Liver (tissue), 8 donors: ENCODE measurements at regions not wholly inside any gene's neighbourhood (a gene's known extent, or its start where the extent isn't known, plus 50 kb on each side); places are given as distances from the start of the nearest gene placed in this dataset.

Experiments
- DNase-seq: peaks from one replicate; pipeline ENCODE4 v3.0.0-alpha.2; 2017; ENCODE audit warnings: low spot score
- H3K27ac ChIP-seq, 2 donors: one replicate each; pipeline ENCODE4 v1.7.0; 2013; ENCODE audit warnings: inconsistent platforms in 2 of 2, low read length in 2 of 2, control low read depth in 1 of 2, low read depth in 1 of 2, mild to moderate bottlenecking in 1 of 2
- H3K27me3 ChIP-seq, 4 donors: one replicate each; pipeline versions ENCODE4 v1.6.1 to v1.7.0; 2013; ENCODE audit warnings: low read length in 3 of 4, inconsistent platforms in 1 of 4, mild to moderate bottlenecking in 1 of 4, moderate library complexity in 1 of 4; ENCODE audit not compliant: control insufficient read depth in 4 of 4, insufficient read depth in 4 of 4
- H3K36me3 ChIP-seq, 4 donors: one replicate each; pipeline versions ENCODE4 v1.6.1 to v1.7.0; 2013; ENCODE audit warnings: low read length in 3 of 4, mild to moderate bottlenecking in 3 of 4, low read depth in 1 of 4, moderate library complexity in 1 of 4; ENCODE audit not compliant: control insufficient read depth in 4 of 4, insufficient read depth in 3 of 4
- H3K4me1 ChIP-seq, 4 donors: one replicate each; pipeline versions ENCODE4 v1.6.1 to v1.7.0; 2013; ENCODE audit warnings: low read length in 3 of 4, mild to moderate bottlenecking in 3 of 4, moderate library complexity in 1 of 4; ENCODE audit not compliant: control insufficient read depth in 4 of 4, insufficient read depth in 4 of 4
- H3K4me3 ChIP-seq, 3 donors: one replicate each; pipeline versions ENCODE4 v1.6.1 to v1.7.0; 2013; ENCODE audit warnings: low read length in 3 of 3, control low read depth in 1 of 3, low read depth in 1 of 3, mild to moderate bottlenecking in 1 of 3
- H3K9ac ChIP-seq, 2 donors: one replicate each; pipeline ENCODE4 v1.7.0; 2013; ENCODE audit warnings: low read length in 2 of 2, mild to moderate bottlenecking in 2 of 2, moderate library complexity in 2 of 2, control low read depth in 1 of 2, low read depth in 1 of 2
- H3K9me3 ChIP-seq, 4 donors: one replicate each; pipeline versions ENCODE4 v1.6.1 to v1.7.0; 2013; ENCODE audit warnings: low read length in 3 of 4; ENCODE audit not compliant: control insufficient read depth in 4 of 4
- ATF3 ChIP-seq: IDR thresholded peaks from 2 replicates; pipeline ENCODE4 v1.6.1; 2016; ENCODE audit warnings: antibody characterized with exemption
- FOXA2 ChIP-seq: IDR thresholded peaks from 2 replicates; pipeline ENCODE4 v1.6.1; 2016; ENCODE audit warnings: antibody characterized with exemption
- HNF4G ChIP-seq: IDR thresholded peaks from 2 replicates; pipeline ENCODE4 v1.6.1; 2016; ENCODE audit warnings: antibody characterized with exemption
- JUND ChIP-seq, 2 donors: IDR thresholded peaks; 2 replicates each; pipeline ENCODE4 v1.6.1; 2016; ENCODE audit warnings: antibody characterized with exemption in 2 of 2
- NR2F2 ChIP-seq: IDR thresholded peaks from 2 replicates; pipeline ENCODE4 v1.6.1; 2016; ENCODE audit warnings: antibody characterized with exemption
- RAD21 ChIP-seq, 2 donors: IDR thresholded peaks; 2 replicates each; pipeline ENCODE4 v1.6.1; 2016; ENCODE audit warnings: antibody characterized with exemption in 2 of 2, mild to moderate bottlenecking in 2 of 2
- RXRA ChIP-seq, 2 donors: IDR thresholded peaks; 2 replicates each; pipeline ENCODE4 v1.6.1; 2017 to 2018; ENCODE audit warnings: antibody characterized with exemption in 2 of 2, mild to moderate bottlenecking in 1 of 2
- SP1 ChIP-seq: IDR thresholded peaks from 2 replicates; pipeline ENCODE4 v1.6.1; 2018; ENCODE audit warnings: antibody characterized with exemption, mild to moderate bottlenecking
- TAF1 ChIP-seq: conservative IDR thresholded peaks from 2 replicates; pipeline ENCODE4 v1.6.1; 2016; ENCODE audit warnings: antibody characterized with exemption, mild to moderate bottlenecking
- YY1 ChIP-seq: IDR thresholded peaks from 2 replicates; pipeline ENCODE4 v1.6.1; 2016; ENCODE audit warnings: antibody characterized with exemption, mild to moderate bottlenecking
- WGBS: extraction: QIAGEN DNeasy Blood & Tissue Kit; methylation state at CpG from one replicate; pipeline ENCODE4 v1.1.7; 2013; 5-methylcytosine and 5-hydroxymethylcytosine counted together
- TF ChIP-seq, protein P1 (sequence below): fragments of 150-350 bp; IDR thresholded peaks from 2 replicates; pipeline ENCODE4 v1.5.1; 2017; ENCODE audit warnings: improper control_type of control experiment, low read depth, low read length; ENCODE audit not compliant: missing input control
- TF ChIP-seq, protein P2 (sequence below): IDR thresholded peaks from 2 replicates; pipeline ENCODE4 v1.6.1; 2016; ENCODE audit warnings: antibody characterized with exemption
- TF ChIP-seq, protein P3 (sequence below): IDR thresholded peaks from 2 replicates; pipeline ENCODE4 v1.6.1; 2016; ENCODE audit warnings: antibody characterized with exemption
- TF ChIP-seq, protein P4 (sequence below): IDR thresholded peaks from 2 replicates; pipeline ENCODE4 v1.6.1; 2016; ENCODE audit warnings: antibody characterized with exemption, mild to moderate bottlenecking
- donor health status: healthy.
- donor health status: healthy.
- donor health status: healthy.
- donor health status: healthy.
- donor health status: healthy.

- no peak overlapping the region for H3K9ac ChIP-seq
- no peak for TF ChIP-seq RXRA (IDR thresholded peaks at IDR 0.05)
- TF ChIP-seq, protein P1, sequence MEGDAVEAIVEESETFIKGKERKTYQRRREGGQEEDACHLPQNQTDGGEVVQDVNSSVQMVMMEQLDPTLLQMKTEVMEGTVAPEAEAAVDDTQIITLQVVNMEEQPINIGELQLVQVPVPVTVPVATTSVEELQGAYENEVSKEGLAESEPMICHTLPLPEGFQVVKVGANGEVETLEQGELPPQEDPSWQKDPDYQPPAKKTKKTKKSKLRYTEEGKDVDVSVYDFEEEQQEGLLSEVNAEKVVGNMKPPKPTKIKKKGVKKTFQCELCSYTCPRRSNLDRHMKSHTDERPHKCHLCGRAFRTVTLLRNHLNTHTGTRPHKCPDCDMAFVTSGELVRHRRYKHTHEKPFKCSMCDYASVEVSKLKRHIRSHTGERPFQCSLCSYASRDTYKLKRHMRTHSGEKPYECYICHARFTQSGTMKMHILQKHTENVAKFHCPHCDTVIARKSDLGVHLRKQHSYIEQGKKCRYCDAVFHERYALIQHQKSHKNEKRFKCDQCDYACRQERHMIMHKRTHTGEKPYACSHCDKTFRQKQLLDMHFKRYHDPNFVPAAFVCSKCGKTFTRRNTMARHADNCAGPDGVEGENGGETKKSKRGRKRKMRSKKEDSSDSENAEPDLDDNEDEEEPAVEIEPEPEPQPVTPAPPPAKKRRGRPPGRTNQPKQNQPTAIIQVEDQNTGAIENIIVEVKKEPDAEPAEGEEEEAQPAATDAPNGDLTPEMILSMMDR: no peak
- no peak for TF ChIP-seq YY1
- TF ChIP-seq, protein P2, sequence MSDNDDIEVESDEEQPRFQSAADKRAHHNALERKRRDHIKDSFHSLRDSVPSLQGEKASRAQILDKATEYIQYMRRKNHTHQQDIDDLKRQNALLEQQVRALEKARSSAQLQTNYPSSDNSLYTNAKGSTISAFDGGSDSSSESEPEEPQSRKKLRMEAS: no peak
- TF ChIP-seq ATF3: no peak
- TF ChIP-seq HNF4G: no peak
- TF ChIP-seq SP1: no peak
- no peak for TF ChIP-seq RAD21 (IDR thresholded peaks at IDR 0.05)
- no peak for TF ChIP-seq FOXA2
- no peak for TF ChIP-seq TAF1
- no peak for TF ChIP-seq NR2F2
- H3K4me3 ChIP-seq: no peak overlapping the region
- DNase-seq: no peak
- WGBS: 78% methylated on average over 1 of the region's 1 CpG
- no peaks in the 10 kb centered on the region for H3K9me3 ChIP-seq
- H3K36me3 ChIP-seq: no peaks in the 10 kb centered on the region
- H3K27ac ChIP-seq: no peak overlapping the region
- H3K27me3 ChIP-seq: peaks cover 0 to 2% (median 0%) of the 10 kb centered on the region in 4 donors
- H3K4me1 ChIP-seq: no peaks in the 10 kb centered on the region
Observed at GRCh38 chr3:153502682-153503081, 340.7 kb downstream of the RAP2B start.

DNA sequence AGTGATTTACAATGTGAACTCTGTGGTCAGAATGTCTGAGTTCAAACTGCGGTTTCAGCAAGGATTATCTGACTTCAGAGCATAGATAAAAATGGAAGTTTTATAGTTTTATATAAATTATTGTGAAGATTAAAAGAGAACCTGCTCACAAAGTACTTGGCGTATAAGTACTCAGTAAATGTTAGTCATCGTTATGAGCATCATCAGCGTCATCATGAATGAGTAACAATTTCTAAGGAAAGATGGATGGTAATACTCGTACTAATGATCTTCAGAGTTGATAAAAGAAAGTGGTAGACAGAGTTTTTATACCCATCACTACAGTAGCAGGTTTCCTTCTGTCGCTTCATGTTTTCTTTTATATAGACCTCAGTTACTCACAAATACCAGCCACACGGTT lies 341.8 kb downstream of the RAP2B start:
- no peaks in the 10 kb centered on the region for H3K4me1 ChIP-seq
- WGBS: 94% methylated on average over 7 of the region's 7 CpGs
- no peak for DNase-seq

More for the DNA sequence above, 341.8 kb downstream of the RAP2B start:
- Histone ChIP-seq H3K4me3 (no peak overlapping the region), H3K36me3 (no peaks in the 10 kb centered on the region), H3K9me3 (no peaks in the 10 kb centered on the region), H3K27ac (no peak overlapping the region), H3K27me3 (no peaks in the 10 kb centered on the region), H3K9ac (no peak overlapping the region)
- TF ChIP-seq, protein P1: no peak
- no peak for TF ChIP-seq YY1
- TF ChIP-seq FOXA2: no peak
- TF ChIP-seq TAF1: no peak
- TF ChIP-seq, protein P3, sequence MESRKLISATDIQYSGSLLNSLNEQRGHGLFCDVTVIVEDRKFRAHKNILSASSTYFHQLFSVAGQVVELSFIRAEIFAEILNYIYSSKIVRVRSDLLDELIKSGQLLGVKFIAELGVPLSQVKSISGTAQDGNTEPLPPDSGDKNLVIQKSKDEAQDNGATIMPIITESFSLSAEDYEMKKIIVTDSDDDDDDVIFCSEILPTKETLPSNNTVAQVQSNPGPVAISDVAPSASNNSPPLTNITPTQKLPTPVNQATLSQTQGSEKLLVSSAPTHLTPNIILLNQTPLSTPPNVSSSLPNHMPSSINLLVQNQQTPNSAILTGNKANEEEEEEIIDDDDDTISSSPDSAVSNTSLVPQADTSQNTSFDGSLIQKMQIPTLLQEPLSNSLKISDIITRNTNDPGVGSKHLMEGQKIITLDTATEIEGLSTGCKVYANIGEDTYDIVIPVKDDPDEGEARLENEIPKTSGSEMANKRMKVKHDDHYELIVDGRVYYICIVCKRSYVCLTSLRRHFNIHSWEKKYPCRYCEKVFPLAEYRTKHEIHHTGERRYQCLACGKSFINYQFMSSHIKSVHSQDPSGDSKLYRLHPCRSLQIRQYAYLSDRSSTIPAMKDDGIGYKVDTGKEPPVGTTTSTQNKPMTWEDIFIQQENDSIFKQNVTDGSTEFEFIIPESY: no peak
- TF ChIP-seq, protein P2: no peak
- TF ChIP-seq RAD21 (IDR thresholded peaks at IDR 0.05): no peak
- no peak for TF ChIP-seq SP1
- TF ChIP-seq, protein P4, sequence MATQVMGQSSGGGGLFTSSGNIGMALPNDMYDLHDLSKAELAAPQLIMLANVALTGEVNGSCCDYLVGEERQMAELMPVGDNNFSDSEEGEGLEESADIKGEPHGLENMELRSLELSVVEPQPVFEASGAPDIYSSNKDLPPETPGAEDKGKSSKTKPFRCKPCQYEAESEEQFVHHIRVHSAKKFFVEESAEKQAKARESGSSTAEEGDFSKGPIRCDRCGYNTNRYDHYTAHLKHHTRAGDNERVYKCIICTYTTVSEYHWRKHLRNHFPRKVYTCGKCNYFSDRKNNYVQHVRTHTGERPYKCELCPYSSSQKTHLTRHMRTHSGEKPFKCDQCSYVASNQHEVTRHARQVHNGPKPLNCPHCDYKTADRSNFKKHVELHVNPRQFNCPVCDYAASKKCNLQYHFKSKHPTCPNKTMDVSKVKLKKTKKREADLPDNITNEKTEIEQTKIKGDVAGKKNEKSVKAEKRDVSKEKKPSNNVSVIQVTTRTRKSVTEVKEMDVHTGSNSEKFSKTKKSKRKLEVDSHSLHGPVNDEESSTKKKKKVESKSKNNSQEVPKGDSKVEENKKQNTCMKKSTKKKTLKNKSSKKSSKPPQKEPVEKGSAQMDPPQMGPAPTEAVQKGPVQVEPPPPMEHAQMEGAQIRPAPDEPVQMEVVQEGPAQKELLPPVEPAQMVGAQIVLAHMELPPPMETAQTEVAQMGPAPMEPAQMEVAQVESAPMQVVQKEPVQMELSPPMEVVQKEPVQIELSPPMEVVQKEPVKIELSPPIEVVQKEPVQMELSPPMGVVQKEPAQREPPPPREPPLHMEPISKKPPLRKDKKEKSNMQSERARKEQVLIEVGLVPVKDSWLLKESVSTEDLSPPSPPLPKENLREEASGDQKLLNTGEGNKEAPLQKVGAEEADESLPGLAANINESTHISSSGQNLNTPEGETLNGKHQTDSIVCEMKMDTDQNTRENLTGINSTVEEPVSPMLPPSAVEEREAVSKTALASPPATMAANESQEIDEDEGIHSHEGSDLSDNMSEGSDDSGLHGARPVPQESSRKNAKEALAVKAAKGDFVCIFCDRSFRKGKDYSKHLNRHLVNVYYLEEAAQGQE: no peak
- no peak for TF ChIP-seq JUND (IDR thresholded peaks at IDR 0.05)
- no peak for TF ChIP-seq NR2F2
